ENCODE measurements at regions not wholly inside any gene's neighbourhood (a gene's known extent, or its start where the extent isn't known, plus 50 kb on each side); places are given as distances from the start of the nearest gene placed in this dataset.

DNA sequence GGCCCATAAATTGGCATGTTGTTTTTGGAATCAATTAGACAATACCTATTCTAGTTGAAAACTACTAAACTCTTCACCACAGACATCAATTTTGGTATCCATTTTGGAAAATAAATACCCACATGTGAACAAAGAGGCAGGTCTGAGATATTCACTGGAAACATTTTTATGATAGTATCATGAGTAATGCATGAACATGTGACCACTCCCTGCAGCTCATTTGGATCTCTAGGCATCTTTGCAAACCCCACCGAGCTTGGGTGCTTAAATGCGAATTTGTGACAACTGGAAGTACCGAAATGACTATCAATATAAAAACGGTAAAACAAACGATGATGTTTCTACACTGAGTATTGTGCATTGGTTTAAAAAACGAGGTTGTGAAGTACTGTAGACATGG lies 285.2 kb downstream of the IRF8 start:
- TF ChIP-seq POLR2AphosphoS5 (IDR thresholded peaks at IDR 0.05; ENCODE audit: low read depth, low read length) = no peak
- TF ChIP-seq POLR2A (IDR thresholded peaks at IDR 0.05; ENCODE audit: low read depth, low read length) = no peak
- no peak for TF ChIP-seq TAF1 (IDR thresholded peaks at IDR 0.05; ENCODE audit: borderline replicate concordance, low read depth, low read length)
- no peak for FAIRE-seq
- DNase-seq (ENCODE audit: insufficient read length) = no peak

DNA sequence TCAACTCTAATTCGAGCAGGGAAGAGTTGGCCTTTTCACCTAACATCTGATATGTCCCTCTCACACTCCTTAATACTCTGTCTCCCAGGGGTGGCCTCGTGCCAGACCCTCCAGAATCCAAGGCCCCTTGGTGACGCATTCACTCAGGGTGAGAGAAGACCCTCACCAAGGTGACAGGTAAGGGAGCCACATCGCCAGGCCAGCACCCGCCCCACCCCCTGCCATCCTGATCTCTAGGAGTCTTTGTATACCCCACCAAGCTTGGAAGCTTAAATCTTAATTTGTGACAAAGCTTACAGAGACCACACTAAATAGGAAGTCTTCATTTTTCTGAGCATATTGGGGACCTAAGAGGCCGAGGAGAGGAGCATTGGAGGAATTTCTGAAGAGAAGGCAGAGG lies 286.1 kb downstream of the IRF8 start:
- TF ChIP-seq POLR2A (IDR thresholded peaks at IDR 0.05; ENCODE audit: low read depth, low read length) (no peak), TAF1 (IDR thresholded peaks at IDR 0.05; ENCODE audit: borderline replicate concordance, low read depth, low read length) (no peak), POLR2AphosphoS5 (IDR thresholded peaks at IDR 0.05; ENCODE audit: low read depth, low read length) (no peak)
- DNase-seq (ENCODE audit: insufficient read length) (no peak), FAIRE-seq (no peak)

DNA sequence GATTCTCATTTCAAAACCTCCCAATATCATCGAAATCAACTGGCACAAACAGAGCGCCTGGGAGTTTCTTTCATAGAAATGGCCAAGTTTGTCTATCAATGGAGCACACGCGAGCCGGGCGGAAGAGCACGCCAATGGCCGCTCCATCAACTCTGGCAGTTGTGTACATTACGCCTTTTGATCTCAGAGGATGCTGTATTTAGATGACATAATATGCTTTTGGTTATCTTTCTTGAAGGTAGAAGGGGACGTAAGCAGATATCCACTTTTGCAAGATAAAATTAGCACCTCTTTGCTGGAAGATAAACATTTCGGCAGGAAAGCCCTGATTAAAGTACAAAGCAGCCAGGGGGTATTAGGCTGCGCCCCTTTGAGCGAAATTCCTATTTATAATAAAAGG lies 287.4 kb downstream of the IRF8 start:
- no peak for FAIRE-seq
- TF ChIP-seq POLR2AphosphoS5 (IDR thresholded peaks at IDR 0.05; ENCODE audit: low read depth, low read length) (no peak), TAF1 (IDR thresholded peaks at IDR 0.05; ENCODE audit: borderline replicate concordance, low read depth, low read length) (no peak), POLR2A (IDR thresholded peaks at IDR 0.05; ENCODE audit: low read depth, low read length) (no peak)

GRCh38 chr16:86189934-86190333 lies 291.0 kb downstream of the IRF8 start:
- TF ChIP-seq POLR2AphosphoS5 (IDR thresholded peaks at IDR 0.05; ENCODE audit: low read depth, low read length) (no peak), TAF1 (IDR thresholded peaks at IDR 0.05; ENCODE audit: borderline replicate concordance, low read depth, low read length) (no peak), POLR2A (IDR thresholded peaks at IDR 0.05; ENCODE audit: low read depth, low read length) (no peak)
- FAIRE-seq = no peak
- DNase-seq (ENCODE audit: insufficient read length) = no peak

More for the DNA sequence above, 287.4 kb downstream of the IRF8 start:
- DNase-seq (ENCODE audit: insufficient read length) = no peak

DNA sequence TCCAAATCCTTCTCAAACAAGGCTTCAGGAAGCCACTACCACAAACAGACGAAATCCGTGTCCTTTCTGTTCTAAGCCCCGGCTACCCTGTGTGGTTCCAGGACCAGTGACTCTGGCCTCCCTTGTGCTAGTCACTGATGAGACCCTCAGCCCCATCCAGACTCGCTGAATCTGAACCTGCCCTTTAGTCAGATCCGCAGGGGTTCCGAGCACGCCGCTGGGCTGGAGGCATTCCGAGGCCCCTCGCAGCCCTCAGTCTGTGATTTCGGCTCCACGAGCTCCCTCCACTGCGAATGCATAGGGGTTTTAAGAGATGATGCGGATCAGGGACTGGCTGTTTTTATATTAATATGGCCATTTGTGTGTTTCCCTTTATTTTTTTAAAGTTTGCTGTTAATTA lies 292.7 kb downstream of the IRF8 start:
- FAIRE-seq = no peak
- no peak for TF ChIP-seq POLR2A (IDR thresholded peaks at IDR 0.05; ENCODE audit: low read depth, low read length)
- TF ChIP-seq POLR2AphosphoS5 (IDR thresholded peaks at IDR 0.05; ENCODE audit: low read depth, low read length) = no peak
- no peak for TF ChIP-seq TAF1 (IDR thresholded peaks at IDR 0.05; ENCODE audit: borderline replicate concordance, low read depth, low read length)
- DNase-seq (ENCODE audit: insufficient read length) = no peak

- TF ChIP-seq POLR2A (IDR thresholded peaks at IDR 0.05; ENCODE audit: low read depth, low read length) (no peak), POLR2AphosphoS5 (IDR thresholded peaks at IDR 0.05; ENCODE audit: low read depth, low read length) (no peak), TAF1 (IDR thresholded peaks at IDR 0.05; ENCODE audit: borderline replicate concordance, low read depth, low read length) (no peak)
- DNase-seq (ENCODE audit: insufficient read length) = no peak
- FAIRE-seq = no peak
Measured at GRCh38 chr16:86193528-86194193, 294.7 kb downstream of the IRF8 start.

DNA sequence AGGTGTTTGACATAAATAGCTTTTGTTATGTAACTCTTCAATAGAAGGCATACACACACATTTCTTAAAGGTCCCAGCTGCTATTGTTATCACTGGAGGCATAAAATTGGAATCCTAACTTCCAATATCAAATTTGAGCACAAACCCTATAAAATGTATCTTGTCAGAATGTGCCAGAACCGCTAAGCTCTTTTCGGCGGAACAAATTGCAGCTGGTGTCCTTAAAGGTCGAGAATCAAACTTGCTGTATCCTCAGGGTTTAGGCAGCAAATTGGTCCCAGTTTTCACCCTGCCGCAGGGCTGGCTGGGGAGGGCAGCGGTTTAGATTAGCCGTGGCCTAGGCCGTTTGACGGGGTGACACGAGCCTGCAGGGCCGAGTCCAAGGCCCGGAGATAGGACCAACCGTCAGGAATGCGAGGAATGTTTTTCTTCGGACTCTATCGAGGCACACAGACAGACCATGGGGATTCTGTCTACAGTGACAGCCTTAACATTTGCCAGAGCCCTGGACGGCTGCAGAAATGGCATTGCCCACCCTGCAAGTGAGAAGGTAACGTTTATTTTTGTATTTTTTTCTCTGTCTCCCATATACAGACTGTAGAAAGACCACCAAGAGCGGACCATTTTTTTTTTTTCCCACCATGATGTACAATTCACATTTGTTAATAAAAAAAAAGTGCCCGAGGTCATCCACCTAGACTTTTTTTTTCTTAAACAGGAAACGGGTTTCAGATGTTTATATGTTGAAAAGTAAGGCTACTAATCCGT lies 297.1 kb downstream of the IRF8 start:
- FAIRE-seq (no peak), DNase-seq (ENCODE audit: insufficient read length) (no peak)
- TF ChIP-seq POLR2A (IDR thresholded peaks at IDR 0.05; ENCODE audit: low read depth, low read length) (no peak), POLR2AphosphoS5 (IDR thresholded peaks at IDR 0.05; ENCODE audit: low read depth, low read length) (no peak)

DNA sequence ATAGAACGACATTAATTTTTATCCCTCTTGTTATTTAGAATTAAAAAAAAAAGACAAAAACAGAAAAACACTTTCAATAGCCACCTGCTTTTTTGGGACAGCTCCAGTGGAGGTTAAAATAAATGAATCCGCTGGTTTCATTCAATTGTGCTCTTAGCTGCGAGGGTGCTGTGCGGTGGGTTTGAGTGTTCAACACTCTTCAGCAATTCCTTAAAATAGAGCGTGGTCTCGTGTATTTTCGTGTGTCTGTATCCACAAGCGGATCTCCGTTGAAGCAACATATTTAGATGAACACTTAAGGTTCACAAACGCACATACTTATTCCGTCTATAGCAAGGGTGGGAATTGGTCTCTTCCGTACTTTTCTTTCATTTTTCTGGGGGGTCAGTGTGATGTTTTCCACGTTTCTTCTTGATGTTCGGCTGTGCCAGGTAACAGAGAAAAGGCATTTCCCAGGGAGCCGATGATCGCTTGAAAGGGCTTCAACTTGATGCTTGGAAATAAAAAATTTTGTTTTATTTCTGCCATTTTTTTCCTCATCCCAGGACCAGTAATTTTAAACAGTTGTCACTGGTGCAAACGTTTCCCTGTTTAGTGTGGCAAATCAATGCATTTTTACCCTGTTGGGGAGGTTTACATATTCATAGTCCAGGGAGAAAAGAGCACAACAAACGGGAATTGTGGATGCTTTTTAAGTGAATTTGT lies 297.9 kb downstream of the IRF8 start:
- TF ChIP-seq POLR2AphosphoS5 (IDR thresholded peaks at IDR 0.05; ENCODE audit: low read depth, low read length) (no peak), TAF1 (IDR thresholded peaks at IDR 0.05; ENCODE audit: borderline replicate concordance, low read depth, low read length) (no peak), POLR2A (IDR thresholded peaks at IDR 0.05; ENCODE audit: low read depth, low read length) (no peak)
- DNase-seq (ENCODE audit: insufficient read length) (no peak), FAIRE-seq (no peak)

DNA sequence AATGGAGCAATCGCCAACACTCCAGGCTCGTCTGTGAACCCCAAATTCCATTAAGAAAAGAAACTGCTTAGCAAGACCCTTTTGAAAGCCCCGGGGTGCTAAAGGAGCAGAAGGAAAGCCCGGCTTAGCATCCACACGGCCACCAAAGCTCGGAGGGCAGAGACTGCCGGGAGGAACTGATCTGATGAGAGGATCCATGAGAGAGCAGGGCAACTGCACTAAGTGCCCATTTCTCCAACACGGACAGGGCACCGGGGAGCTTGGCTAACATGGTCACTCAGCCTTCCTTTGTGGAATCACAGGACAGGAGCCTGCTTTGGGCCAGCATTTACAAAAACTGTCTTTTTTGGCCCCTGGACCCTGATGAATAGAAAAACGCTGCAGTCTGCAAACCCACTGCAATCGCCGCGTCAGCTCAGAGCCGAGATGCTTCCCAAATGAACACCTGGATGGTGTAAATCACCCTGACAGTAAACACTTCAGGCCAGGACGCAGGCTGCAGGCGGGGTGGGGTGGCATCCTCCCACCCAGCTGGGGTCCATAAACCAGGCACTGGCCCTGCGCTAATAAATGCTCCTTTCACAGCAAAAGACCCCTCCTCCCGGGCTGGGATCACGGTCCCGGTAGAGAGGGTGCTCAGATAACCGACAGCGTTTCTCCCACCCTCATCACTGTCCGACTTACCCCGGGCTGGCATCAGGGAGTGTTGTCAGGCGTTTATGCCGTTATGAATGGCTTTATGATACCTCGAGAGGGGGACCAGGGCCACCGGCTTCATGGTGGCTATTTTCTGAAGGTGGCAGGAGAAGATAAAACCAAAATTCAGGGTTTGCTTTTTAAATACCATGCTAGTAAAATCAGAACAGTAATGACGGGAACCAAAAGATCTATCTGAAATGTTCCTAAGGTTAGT lies 299.5 kb downstream of the IRF8 start:
- no peak for DNase-seq (ENCODE audit: insufficient read length)
- TF ChIP-seq TAF1 (IDR thresholded peaks at IDR 0.05; ENCODE audit: borderline replicate concordance, low read depth, low read length) (no peak), POLR2AphosphoS5 (IDR thresholded peaks at IDR 0.05; ENCODE audit: low read depth, low read length) (no peak), POLR2A (IDR thresholded peaks at IDR 0.05; ENCODE audit: low read depth, low read length) (no peak)
- no peak for FAIRE-seq

DNA sequence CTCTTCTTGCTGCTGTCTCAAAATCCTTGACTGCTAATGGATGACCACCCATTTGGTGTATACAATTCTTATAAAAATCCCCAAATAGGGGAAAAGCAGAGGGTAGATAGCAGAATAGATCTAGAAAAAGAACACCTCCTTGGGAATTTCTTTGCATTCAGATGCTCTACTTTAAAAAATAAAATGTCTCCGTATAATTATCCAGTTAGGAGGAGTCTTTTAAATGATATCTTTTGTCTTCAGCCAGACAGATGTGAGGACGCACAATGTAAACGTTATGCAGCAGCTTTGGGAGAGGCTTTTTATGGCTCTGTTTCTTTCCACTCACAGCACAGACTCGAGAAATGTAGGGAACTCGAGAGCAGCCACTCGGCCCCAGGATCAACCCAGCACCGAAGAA lies 300.2 kb downstream of the IRF8 start:
- DNase-seq (ENCODE audit: insufficient read length) (no peak), FAIRE-seq (no peak)
- TF ChIP-seq TAF1 (IDR thresholded peaks at IDR 0.05; ENCODE audit: borderline replicate concordance, low read depth, low read length) (no peak), POLR2AphosphoS5 (IDR thresholded peaks at IDR 0.05; ENCODE audit: low read depth, low read length) (no peak), POLR2A (IDR thresholded peaks at IDR 0.05; ENCODE audit: low read depth, low read length) (no peak)
